ENCODE measurements at regions not wholly inside any gene's neighbourhood (a gene's known extent, or its start where the extent isn't known, plus 50 kb on each side); places are given as distances from the start of the nearest gene placed in this dataset.

DNA sequence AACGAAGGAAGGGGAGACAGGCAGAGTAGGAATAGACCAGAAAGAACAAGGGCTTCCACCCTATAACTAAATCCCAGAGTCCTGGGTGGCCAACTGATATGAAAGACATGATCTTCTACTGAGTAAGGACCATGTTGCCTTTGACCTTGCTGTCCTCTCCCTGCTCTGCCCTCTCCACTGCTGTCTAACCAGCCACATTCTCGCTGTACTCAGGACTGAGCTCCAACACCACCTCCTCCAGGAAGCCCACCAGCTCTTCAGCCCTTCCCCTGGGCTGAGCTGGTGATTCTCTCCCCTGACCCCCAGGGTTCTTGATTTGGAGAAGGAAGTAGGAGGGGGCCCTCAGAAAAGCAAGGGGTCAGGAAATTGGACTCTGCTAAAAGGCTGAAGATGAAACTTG is 159.2 kb downstream of the DICER1 start:
- Histone ChIP-seq H3K36me3 (no peaks in the 10 kb centered on the region), H3K27me3 (no peaks in the 10 kb centered on the region), H3K4me3 (replicated peaks in 1 of 3) (no peak overlapping the region), H3K27ac (no peak overlapping the region), H3K4me1 (no peaks in the 10 kb centered on the region), H3K9me3 (no peaks in the 10 kb centered on the region)
- intact Hi-C loops (cut with DNase I): no loop called here
- TF ChIP-seq, protein P1, sequence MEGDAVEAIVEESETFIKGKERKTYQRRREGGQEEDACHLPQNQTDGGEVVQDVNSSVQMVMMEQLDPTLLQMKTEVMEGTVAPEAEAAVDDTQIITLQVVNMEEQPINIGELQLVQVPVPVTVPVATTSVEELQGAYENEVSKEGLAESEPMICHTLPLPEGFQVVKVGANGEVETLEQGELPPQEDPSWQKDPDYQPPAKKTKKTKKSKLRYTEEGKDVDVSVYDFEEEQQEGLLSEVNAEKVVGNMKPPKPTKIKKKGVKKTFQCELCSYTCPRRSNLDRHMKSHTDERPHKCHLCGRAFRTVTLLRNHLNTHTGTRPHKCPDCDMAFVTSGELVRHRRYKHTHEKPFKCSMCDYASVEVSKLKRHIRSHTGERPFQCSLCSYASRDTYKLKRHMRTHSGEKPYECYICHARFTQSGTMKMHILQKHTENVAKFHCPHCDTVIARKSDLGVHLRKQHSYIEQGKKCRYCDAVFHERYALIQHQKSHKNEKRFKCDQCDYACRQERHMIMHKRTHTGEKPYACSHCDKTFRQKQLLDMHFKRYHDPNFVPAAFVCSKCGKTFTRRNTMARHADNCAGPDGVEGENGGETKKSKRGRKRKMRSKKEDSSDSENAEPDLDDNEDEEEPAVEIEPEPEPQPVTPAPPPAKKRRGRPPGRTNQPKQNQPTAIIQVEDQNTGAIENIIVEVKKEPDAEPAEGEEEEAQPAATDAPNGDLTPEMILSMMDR (IDR thresholded peaks at IDR 0.05): no peak
- no peak for TF ChIP-seq POLR2A (IDR thresholded peaks at IDR 0.05)
- 90 to 94% methylated on average over 2 of the region's 2 CpGs for WGBS, 2 donors
- DNase-seq: no peak

DNA sequence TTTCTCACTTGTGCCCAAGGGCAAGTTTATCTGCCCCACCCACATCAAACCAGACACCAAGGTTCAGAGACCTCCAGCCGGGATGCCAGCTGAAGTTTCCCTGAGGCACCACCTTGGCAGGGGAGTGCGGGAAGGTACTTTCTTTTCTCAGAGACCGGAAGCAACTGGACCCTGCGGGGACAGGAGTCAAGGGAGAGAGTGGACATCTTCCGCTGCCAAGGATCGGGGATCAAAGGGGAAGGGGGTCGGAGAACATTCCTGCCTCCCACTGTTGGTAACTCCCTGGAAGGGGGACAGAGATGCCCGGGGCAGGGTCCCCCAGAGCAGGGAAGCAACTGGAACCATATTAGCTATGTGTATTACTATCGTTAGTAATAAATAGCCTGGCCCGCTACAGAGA is 161.8 kb downstream of the DICER1 start:
- DNase-seq: no peak
- 89 to 90% methylated on average over 10 of the region's 10 CpGs for WGBS, 2 donors
- intact Hi-C loops (cut with DNase I): no loop called here

DNA sequence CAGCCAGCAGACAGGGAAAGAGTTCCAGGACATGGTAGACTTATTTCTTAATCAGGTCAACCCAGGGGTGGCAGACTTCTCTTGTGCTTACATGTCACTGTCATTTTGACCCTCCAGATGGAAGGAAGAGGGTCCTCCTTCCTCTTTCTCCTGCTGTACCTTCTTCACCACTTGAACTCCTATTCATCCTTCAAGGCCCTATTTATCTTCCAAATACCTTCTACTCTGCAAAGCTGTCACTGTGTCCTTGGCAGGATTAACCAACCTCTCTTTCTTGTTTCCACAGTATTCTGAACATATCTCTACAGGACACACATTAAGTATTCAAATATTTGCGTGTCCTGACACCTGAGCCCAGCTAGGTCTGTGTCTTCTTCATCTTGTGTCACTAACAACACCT is 163.1 kb downstream of the DICER1 start:
- Histone ChIP-seq H3K4me1 (no peaks in the 10 kb centered on the region), H3K4me3 (replicated peaks in 1 of 3) (no peak overlapping the region), H3K27ac (no peak overlapping the region), H3K27me3 (no peaks in the 10 kb centered on the region), H3K36me3 (no peaks in the 10 kb centered on the region), H3K9me3 (no peaks in the 10 kb centered on the region)
- no peak for DNase-seq
- TF ChIP-seq POLR2A (IDR thresholded peaks at IDR 0.05): no peak
- TF ChIP-seq, protein P1 (IDR thresholded peaks at IDR 0.05): no peak
- WGBS, 2 donors: 97 to 100% methylated on average over 1 of the region's 1 CpG
- intact Hi-C loops (cut with DNase I): no loop called here

More for the DNA sequence above, 161.8 kb downstream of the DICER1 start:
- Histone ChIP-seq H3K27me3 (no peaks in the 10 kb centered on the region), H3K4me3 (replicated peaks in 1 of 3) (no peak overlapping the region), H3K4me1 (no peaks in the 10 kb centered on the region), H3K36me3 (no peaks in the 10 kb centered on the region), H3K27ac (no peak overlapping the region), H3K9me3 (no peaks in the 10 kb centered on the region)
- TF ChIP-seq, protein P1 (IDR thresholded peaks at IDR 0.05): no peak
- TF ChIP-seq POLR2A (IDR thresholded peaks at IDR 0.05): no peak

DNA sequence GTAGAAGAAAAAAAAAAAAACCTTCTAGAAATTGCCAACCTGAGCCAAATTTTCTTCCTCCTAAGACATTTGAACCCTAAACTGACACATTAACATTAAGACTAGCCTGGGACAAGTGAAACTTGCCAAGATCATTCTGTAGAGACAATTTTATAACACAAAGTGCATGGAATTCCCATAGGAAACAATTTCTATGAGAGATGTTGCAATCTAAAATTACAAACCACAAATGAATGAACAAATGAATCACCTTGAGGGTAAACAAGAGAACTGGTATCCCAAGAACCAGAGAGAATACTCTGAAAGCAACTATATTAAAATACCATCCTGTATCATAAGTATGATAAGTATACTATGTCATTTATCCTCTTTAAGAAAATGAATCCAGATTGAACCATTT is 165.3 kb downstream of the DICER1 start:
- no peaks in the 10 kb centered on the region for H3K4me1 ChIP-seq
- H3K4me3 ChIP-seq (replicated peaks in 1 of 3): no peak overlapping the region
- intact Hi-C loops (cut with DNase I): no loop called here
- no peak for TF ChIP-seq POLR2A (IDR thresholded peaks at IDR 0.05)
- TF ChIP-seq, protein P1 (IDR thresholded peaks at IDR 0.05): no peak
- H3K9me3 ChIP-seq: no peaks in the 10 kb centered on the region
- no peaks in the 10 kb centered on the region for H3K36me3 ChIP-seq
- H3K27me3 ChIP-seq: no peaks in the 10 kb centered on the region
- no peak for DNase-seq
- H3K27ac ChIP-seq: no peak overlapping the region

DNA sequence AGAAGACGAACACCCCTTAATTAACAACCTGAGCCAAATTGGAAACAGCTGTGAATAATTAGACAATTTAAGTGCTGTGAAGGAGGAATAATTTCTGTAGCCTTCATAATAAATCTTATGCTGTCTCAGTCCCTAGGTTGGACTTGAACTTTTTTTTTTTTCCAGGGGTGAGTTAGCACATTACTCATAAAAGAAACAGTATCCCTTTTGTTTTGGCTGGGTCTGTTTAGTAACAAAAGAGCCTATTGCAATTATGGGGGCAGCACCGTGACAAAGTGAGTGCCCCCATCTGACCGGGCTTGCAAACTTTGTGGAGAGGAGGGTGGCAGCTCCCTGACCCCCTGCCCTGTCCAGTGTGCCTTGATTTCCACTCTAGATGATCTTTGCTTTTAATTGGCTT is 167.4 kb downstream of the DICER1 start:
- DNase-seq: no peak
- WGBS, 2 donors: 51 to 56% methylated on average over 3 of the region's 3 CpGs
- H3K27me3 ChIP-seq: no peaks in the 10 kb centered on the region
- H3K9me3 ChIP-seq: no peaks in the 10 kb centered on the region
- no peaks in the 10 kb centered on the region for H3K4me1 ChIP-seq
- no peaks in the 10 kb centered on the region for H3K36me3 ChIP-seq
- H3K4me3 ChIP-seq (replicated peaks in 1 of 3): no peak overlapping the region
- no peak overlapping the region for H3K27ac ChIP-seq
- TF ChIP-seq, protein P1 (IDR thresholded peaks at IDR 0.05): no peak
- TF ChIP-seq POLR2A (IDR thresholded peaks at IDR 0.05): no peak
- intact Hi-C loops (cut with DNase I): no loop called here

Data from thyroid gland (tissue), 4 donors.